ENCODE measurements at regions not wholly inside any gene's neighbourhood (a gene's known extent, or its start where the extent isn't known, plus 50 kb on each side); places are given as distances from the start of the nearest gene placed in this dataset.

DNA sequence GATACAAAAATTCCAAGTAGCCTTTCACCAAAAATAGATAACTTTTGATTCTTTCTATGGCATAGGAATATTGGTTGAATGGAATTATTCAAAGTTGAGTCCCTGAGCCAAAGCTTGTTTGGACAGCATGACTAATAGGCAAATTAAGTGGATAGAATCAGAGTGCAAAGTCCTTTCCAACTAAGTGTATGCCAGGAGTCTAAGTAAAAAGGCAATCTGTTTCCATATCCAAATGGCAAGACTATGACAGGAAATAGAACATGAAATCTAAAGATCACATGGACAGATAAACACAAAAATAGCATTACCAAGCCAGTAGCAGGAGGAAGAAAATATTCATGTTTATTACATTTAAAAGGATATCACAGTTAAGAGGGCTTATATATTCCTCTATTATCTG lies 804.6 kb downstream of the SLITRK6 start:
- no peak for TF ChIP-seq POLR2AphosphoS5 (IDR thresholded peaks at IDR 0.05; ENCODE audit: low read depth, low read length)
- no peak for TF ChIP-seq TAF1 (IDR thresholded peaks at IDR 0.05; ENCODE audit: borderline replicate concordance, insufficient read depth, low read length)
- TF ChIP-seq SIN3A (IDR thresholded peaks at IDR 0.05; ENCODE audit: borderline replicate concordance, insufficient read depth, low read length): no peak
- TF ChIP-seq, protein P1, sequence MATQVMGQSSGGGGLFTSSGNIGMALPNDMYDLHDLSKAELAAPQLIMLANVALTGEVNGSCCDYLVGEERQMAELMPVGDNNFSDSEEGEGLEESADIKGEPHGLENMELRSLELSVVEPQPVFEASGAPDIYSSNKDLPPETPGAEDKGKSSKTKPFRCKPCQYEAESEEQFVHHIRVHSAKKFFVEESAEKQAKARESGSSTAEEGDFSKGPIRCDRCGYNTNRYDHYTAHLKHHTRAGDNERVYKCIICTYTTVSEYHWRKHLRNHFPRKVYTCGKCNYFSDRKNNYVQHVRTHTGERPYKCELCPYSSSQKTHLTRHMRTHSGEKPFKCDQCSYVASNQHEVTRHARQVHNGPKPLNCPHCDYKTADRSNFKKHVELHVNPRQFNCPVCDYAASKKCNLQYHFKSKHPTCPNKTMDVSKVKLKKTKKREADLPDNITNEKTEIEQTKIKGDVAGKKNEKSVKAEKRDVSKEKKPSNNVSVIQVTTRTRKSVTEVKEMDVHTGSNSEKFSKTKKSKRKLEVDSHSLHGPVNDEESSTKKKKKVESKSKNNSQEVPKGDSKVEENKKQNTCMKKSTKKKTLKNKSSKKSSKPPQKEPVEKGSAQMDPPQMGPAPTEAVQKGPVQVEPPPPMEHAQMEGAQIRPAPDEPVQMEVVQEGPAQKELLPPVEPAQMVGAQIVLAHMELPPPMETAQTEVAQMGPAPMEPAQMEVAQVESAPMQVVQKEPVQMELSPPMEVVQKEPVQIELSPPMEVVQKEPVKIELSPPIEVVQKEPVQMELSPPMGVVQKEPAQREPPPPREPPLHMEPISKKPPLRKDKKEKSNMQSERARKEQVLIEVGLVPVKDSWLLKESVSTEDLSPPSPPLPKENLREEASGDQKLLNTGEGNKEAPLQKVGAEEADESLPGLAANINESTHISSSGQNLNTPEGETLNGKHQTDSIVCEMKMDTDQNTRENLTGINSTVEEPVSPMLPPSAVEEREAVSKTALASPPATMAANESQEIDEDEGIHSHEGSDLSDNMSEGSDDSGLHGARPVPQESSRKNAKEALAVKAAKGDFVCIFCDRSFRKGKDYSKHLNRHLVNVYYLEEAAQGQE (IDR thresholded peaks at IDR 0.05; ENCODE audit: insufficient read depth in 1 of 2, low read depth in 2 of 2, low read length in 2 of 2): no peak
